ENCODE measurements at regions not wholly inside any gene's neighbourhood (a gene's known extent, or its start where the extent isn't known, plus 50 kb on each side); places are given as distances from the start of the nearest gene placed in this dataset.
A peak's percentile ranks its signal among the peaks of the same experiment; 100 is the strongest.

DNA sequence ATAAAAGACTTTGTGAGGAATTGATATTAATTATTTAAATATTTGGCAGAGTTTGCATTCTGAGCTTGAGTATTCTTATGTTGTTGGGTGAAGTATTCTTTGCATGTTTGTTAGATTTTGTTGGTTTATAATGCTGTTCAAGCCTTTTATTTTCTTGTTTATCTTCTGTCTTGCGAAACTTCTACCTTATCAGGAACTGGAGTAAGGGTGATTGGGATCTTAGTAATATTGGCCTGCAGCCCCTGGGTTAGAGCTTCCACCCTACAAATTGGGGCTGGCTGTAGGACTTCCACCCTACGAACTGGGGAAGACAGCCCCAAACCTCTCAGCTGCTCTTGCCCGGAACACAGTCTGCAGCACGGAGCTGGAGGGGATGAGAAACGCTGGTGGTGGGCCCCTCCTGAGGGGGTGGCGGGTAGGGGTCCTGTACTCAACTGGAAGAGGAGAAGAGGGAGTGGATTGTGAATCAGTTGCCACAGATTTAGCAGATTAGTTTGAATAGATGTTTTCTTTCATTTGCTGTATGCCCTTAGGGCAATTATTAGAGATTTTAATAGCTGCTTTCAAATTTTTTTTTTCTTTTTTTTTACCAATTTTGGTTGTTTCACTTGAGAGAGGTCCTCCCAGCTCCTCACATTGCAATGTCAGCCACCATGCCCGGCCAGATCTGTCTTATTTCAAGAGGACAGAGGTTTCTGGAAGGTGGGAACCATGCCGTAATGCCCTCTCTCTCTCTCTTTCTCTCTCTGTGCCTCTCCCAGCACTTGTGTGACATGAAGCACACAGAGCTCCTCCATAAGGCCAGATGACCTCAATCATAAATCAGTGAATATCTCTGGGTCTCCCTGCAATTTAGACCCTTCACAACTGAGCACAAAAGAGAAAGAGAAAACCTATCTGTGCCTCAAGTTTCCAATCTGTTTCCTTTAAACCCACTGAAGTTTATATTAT lies 123.4 kb downstream of the DICER1 start:
- no peaks in the 10 kb centered on the region for H3K79me1 ChIP-seq (ENCODE audit: insufficient read depth, low read depth, low read length, poor library complexity, severe bottlenecking)
- H4K8ac ChIP-seq (replicated peaks; ENCODE audit: insufficient read length, low read depth, low read length) = no peak overlapping the region
- peaks cover 0 to 6% (median 0%) of the 10 kb centered on the region in 3 experiments; a peak in 3 of 7 replicates for H3K36me3 Mint-ChIP-seq (ENCODE audit: insufficient read depth in 1 of 3, low read depth in 3 of 3)
- no peak overlapping the region for H3K18ac ChIP-seq (ENCODE audit: insufficient read length, low read depth, low read length)
- H3K9ac ChIP-seq (ENCODE audit: extremely low read depth, insufficient read length, low read length) = no peak overlapping the region
- H2BK20ac ChIP-seq (ENCODE audit: low read depth, low read length, poor library complexity, severe bottlenecking) = no peak overlapping the region
- H3K9me3 Mint-ChIP-seq = peaks cover 12 to 16% of the 10 kb centered on the region in 2 experiments
- H2BK120ac ChIP-seq (ENCODE audit: low read depth, low read length, poor library complexity, severe bottlenecking) = no peak overlapping the region
- no peaks in the 10 kb centered on the region for H3K27me3 ChIP-seq (ENCODE audit: insufficient read depth, low read length)
- no peak overlapping the region for H3K4me2 ChIP-seq (ENCODE audit: insufficient read depth, insufficient read length, low read length)
- H4K5ac ChIP-seq (ENCODE audit: insufficient read length, low read depth, low read length) = no peak overlapping the region
- no peak overlapping the region for H3K4ac ChIP-seq (ENCODE audit: low read depth, low read length)
- H3T11ph ChIP-seq (ENCODE audit: low read length) = no peak overlapping the region
- peaks cover 4 to 5% of the 10 kb centered on the region in 2 experiments; a peak in 2 of 4 replicates for H3K4me1 Mint-ChIP-seq
- no peak overlapping the region for H3K27ac ChIP-seq (ENCODE audit: insufficient read length, low read depth, low read length)
- H2BK15ac ChIP-seq (ENCODE audit: low read depth, low read length) = no peak overlapping the region
- H2AK5ac ChIP-seq (ENCODE audit: insufficient read length, low read length) = no peak overlapping the region
- H3K56ac ChIP-seq (ENCODE audit: insufficient read length, low read depth, low read length) = no peak overlapping the region
- no peaks in the 10 kb centered on the region for H3K79me2 ChIP-seq (ENCODE audit: insufficient read depth, low read length)
- TF ChIP-seq, protein P1, sequence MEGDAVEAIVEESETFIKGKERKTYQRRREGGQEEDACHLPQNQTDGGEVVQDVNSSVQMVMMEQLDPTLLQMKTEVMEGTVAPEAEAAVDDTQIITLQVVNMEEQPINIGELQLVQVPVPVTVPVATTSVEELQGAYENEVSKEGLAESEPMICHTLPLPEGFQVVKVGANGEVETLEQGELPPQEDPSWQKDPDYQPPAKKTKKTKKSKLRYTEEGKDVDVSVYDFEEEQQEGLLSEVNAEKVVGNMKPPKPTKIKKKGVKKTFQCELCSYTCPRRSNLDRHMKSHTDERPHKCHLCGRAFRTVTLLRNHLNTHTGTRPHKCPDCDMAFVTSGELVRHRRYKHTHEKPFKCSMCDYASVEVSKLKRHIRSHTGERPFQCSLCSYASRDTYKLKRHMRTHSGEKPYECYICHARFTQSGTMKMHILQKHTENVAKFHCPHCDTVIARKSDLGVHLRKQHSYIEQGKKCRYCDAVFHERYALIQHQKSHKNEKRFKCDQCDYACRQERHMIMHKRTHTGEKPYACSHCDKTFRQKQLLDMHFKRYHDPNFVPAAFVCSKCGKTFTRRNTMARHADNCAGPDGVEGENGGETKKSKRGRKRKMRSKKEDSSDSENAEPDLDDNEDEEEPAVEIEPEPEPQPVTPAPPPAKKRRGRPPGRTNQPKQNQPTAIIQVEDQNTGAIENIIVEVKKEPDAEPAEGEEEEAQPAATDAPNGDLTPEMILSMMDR (conservative IDR thresholded peaks at IDR 0.05) = no peak
- no peak overlapping the region for H2BK12ac ChIP-seq (ENCODE audit: insufficient read length, low read depth, low read length)
- peak overlapping the region in 1 of 3 experiments; percentile 20; a peak in 1 of 7 replicates for H3K27ac Mint-ChIP-seq
- no peak overlapping the region for H2BK5ac ChIP-seq (ENCODE audit: insufficient read length, low read length)
- no peaks in the 10 kb centered on the region for H3K23me2 ChIP-seq (ENCODE audit: insufficient read length, low read depth, low read length, poor library complexity, severe bottlenecking)
- DNase-seq = no peak
- no peak overlapping the region for H2AFZ ChIP-seq (ENCODE audit: low read length)
- peaks cover 6% of the 10 kb centered on the region for H3K27me3 Mint-ChIP-seq (ENCODE audit: low read depth)
- no peak overlapping the region for H3K23ac ChIP-seq (ENCODE audit: insufficient read length, low read depth, low read length)
- no peaks in the 10 kb centered on the region for H3K9me3 ChIP-seq (ENCODE audit: control insufficient read depth, low read depth, low read length)
- H3K4me3 Mint-ChIP-seq = no peak overlapping the region
- no peaks in the 10 kb centered on the region for H3K4me1 ChIP-seq (ENCODE audit: insufficient read depth, low read length)
- no peak overlapping the region for H4K91ac ChIP-seq (ENCODE audit: insufficient read length, low read depth, low read length)
- H4K20me1 ChIP-seq (ENCODE audit: control insufficient read depth, insufficient read depth, insufficient read length) = no peaks in the 10 kb centered on the region
- H3K14ac ChIP-seq (ENCODE audit: insufficient read depth, low read length) = no peak overlapping the region
- no CpG with 5 or more reads among the region's 8 CpGs for WGBS (ENCODE audit: extremely low coverage, insufficient read length, low lambda C conversion rate)

Measured in H9 (cell line).